Endothelial cell of umbilical vein (primary cell): ENCODE measurements at regions not wholly inside any gene's neighbourhood (a gene's known extent, or its start where the extent isn't known, plus 50 kb on each side); places are given as distances from the start of the nearest gene placed in this dataset.

ENCODE experiments used
- BruUV-seq: library from RNA; stranded (reverse); fragments of 400-500 nt; replicated peaks from 2 replicates; lab custom pipeline; 2021; lab: Mats Ljungman, UMichigan
- CTCF ChIA-PET: fragments of 300-600, 350-600 bp; sonication (Branson Sonifier 250); formaldehyde crosslinking; loops from one replicate; lab custom pipeline; 2021; ENCODE audit warnings: antibody characterized with exemption, inconsistent platforms; lab: Charles Lee
- POLR2A ChIA-PET: fragments of 300-600, 350-600 bp; sonication (Branson Sonifier 250); formaldehyde crosslinking; loops from one replicate; lab custom pipeline; 2021; ENCODE audit warnings: antibody characterized with exemption, inconsistent platforms; lab: Charles Lee
- DNase-seq: peaks from one replicate; pipeline ENCODE4 v3.0.0-alpha.2; 2011; ENCODE audit warnings: low read depth, low spot score
- FAIRE-seq: peaks from 2 replicates; lab custom pipeline; 2011; peaks lifted over from hg19 to GRCh38; lab: Jason Lieb, UNC
- H2AFZ ChIP-seq: 2 replicates; pipeline ENCODE4 v1.6.0; 2012; ENCODE audit warnings: low read depth, low read length, control low read depth, inconsistent platforms
- H3K27ac ChIP-seq: 2 replicates; pipeline ENCODE4 v1.5.1; 2011; ENCODE audit warnings: low read depth, mild to moderate bottlenecking, control low read depth, low read length, moderate library complexity; ENCODE audit not compliant: insufficient read depth
- H3K27me3 ChIP-seq, 2 experiments: 2 replicates each; pipeline versions ENCODE4 v1.6.0 to v1.6.1; 2011; ENCODE audit warnings: low read length in 2 of 2, mixed read lengths in 1 of 2; ENCODE audit not compliant: control insufficient read depth in 2 of 2, insufficient read depth in 2 of 2
- H3K36me3 ChIP-seq, 2 experiments: 2 replicates in 1 of 2; 3 replicates in 1 of 2; pipeline ENCODE4 v1.5.1; 2011; ENCODE audit warnings: low read length in 2 of 2, mild to moderate bottlenecking in 1 of 2, moderate library complexity in 1 of 2; ENCODE audit not compliant: control insufficient read depth in 2 of 2, insufficient read depth in 2 of 2; ENCODE audit errors: extremely low read depth in 1 of 2
- H3K4me1 ChIP-seq: 3 replicates; pipeline ENCODE4 v1.5.1; 2011; ENCODE audit warnings: mild to moderate bottlenecking, low read length; ENCODE audit not compliant: control insufficient read depth, insufficient read depth; ENCODE audit errors: extremely low read depth
- H3K4me2 ChIP-seq: 2 replicates; pipeline ENCODE4 v1.6.1; 2011; ENCODE audit warnings: low read length, control low read depth, mixed read lengths; ENCODE audit not compliant: insufficient read depth
- H3K4me3 ChIP-seq, 3 experiments: fragments of 200-600 bp in 1 of 3; sonication (generic), shearing (Covaris generic) in 1 of 3; replicated peaks in 1 of 3; 2 replicates each; pipeline ENCODE4 v1.5.1; 2011 to 2016; ENCODE audit warnings: control low read depth in 3 of 3, low read length in 3 of 3, mild to moderate bottlenecking in 2 of 3, inconsistent platforms in 1 of 3, low read depth in 1 of 3, moderate library complexity in 1 of 3; ENCODE audit not compliant: insufficient read depth in 1 of 3
- H3K79me2 ChIP-seq: 2 replicates; pipeline ENCODE4 v1.6.0; 2012; ENCODE audit warnings: low read length, inconsistent platforms; ENCODE audit not compliant: control insufficient read depth, insufficient read depth
- H3K9ac ChIP-seq: replicated peaks from 2 replicates; pipeline ENCODE3; 2011; ENCODE audit warnings: low read length, control low read depth; ENCODE audit not compliant: insufficient read depth; ENCODE audit errors: extremely low read depth
- H3K9me1 ChIP-seq: replicated peaks from 3 replicates; pipeline ENCODE4 v1.6.0; 2011; ENCODE audit warnings: mild to moderate bottlenecking, low read length; ENCODE audit not compliant: control insufficient read depth, insufficient read depth; ENCODE audit errors: extremely low read depth
- H3K9me3 ChIP-seq: replicated peaks from 2 replicates; pipeline ENCODE4 v1.5.1; 2012; ENCODE audit warnings: low read length, inconsistent platforms; ENCODE audit not compliant: control insufficient read depth, insufficient read depth
- H4K20me1 ChIP-seq: replicated peaks from 2 replicates; pipeline ENCODE3; 2011; ENCODE audit warnings: mild to moderate bottlenecking, low read length; ENCODE audit not compliant: control insufficient read depth, insufficient read depth; ENCODE audit errors: extremely low read depth
- CTCF ChIP-seq, 2 donors: IDR thresholded peaks; 1 replicate in 1 of 2; 2 replicates in 1 of 2; pipeline ENCODE4 v1.5.1; 2011; ENCODE audit warnings: low read length in 2 of 2, mild to moderate bottlenecking in 2 of 2, moderate library complexity in 2 of 2, control low read depth in 1 of 2, inconsistent platforms in 1 of 2, low read depth in 1 of 2; ENCODE audit not compliant: insufficient read depth in 1 of 2; ENCODE audit errors: extremely low read depth in 1 of 2
- GATA2 ChIP-seq: IDR thresholded peaks from 2 replicates; pipeline ENCODE4 v1.7.0; 2011; ENCODE audit warnings: low read depth, mild to moderate bottlenecking, moderate library complexity, mixed read lengths, low read length; ENCODE audit not compliant: insufficient read length, insufficient read depth
- JUN ChIP-seq: IDR thresholded peaks from 2 replicates; pipeline ENCODE4 v1.6.1; 2011; ENCODE audit warnings: borderline replicate concordance, low read depth; ENCODE audit not compliant: insufficient read length, insufficient read depth
- MAX ChIP-seq: IDR thresholded peaks from 2 replicates; pipeline ENCODE4 v1.6.1; 2011; ENCODE audit not compliant: insufficient read depth, insufficient read length
- MYC ChIP-seq: IDR thresholded peaks from one replicate; pipeline ENCODE4 v1.6.1; 2011; ENCODE audit warnings: mild to moderate bottlenecking, low read depth, low read length
- dilution Hi-C: fragments of 300-500 bp; cut with MboI; formaldehyde crosslinking; loops from one replicate; pipeline ENCODE4 v1.15.0; 2019; ENCODE audit warnings: low sequenced_read_pairs; ENCODE audit not compliant: extremely low pct_ligation_motif_present
- intact Hi-C: fragments of 100-400 bp; cut with micrococcal nuclease; formaldehyde crosslinking; loops from one replicate; pipeline ENCODE4 v1.10.0; 2022

- Histone ChIP-seq H2AFZ (no peak overlapping the region), H3K27ac (peak overlapping the region; percentile 36), H3K9ac (peak overlapping the region; percentile 11), H3K9me3 (no peaks in the 10 kb centered on the region), H3K36me3 (no peaks in the 10 kb centered on the region), H4K20me1 (no peaks in the 10 kb centered on the region), H3K4me3 (no peak overlapping the region), H3K4me2 (no peak overlapping the region), H3K9me1 (no peaks in the 10 kb centered on the region), H3K4me1 (peaks cover 8% of the 10 kb centered on the region), H3K27me3 (no peaks in the 10 kb centered on the region), H3K79me2 (no peaks in the 10 kb centered on the region)
- no TSS peak for BruUV-seq
- TF ChIP-seq CTCF (IDR thresholded peaks at IDR 0.05; ENCODE audit: extremely low read depth in 1 of 2, insufficient read depth in 1 of 2, low read depth in 1 of 2, low read length in 2 of 2) (no peak), GATA2 (peak; percentile 52), JUN (peak; percentile 44)
- dilution Hi-C loops, result no loop called here
- ChIA-PET CTCF (no interaction called here), POLR2A (no interaction called here)
- FAIRE-seq (no peak), DNase-seq (peak; percentile 2)
- intact Hi-C loops, result no loop called here
These were observed 1343.5 kb downstream of the SUCLG1 start for GRCh38 chr2:83115606-83116005.

GRCh38 chr2:83115155-83115554 is 1343.9 kb downstream of the SUCLG1 start:
- no peaks in the 10 kb centered on the region for H3K9me3 ChIP-seq
- dilution Hi-C loops, result no loop called here
- no peak overlapping the region for H3K4me2 ChIP-seq
- no peak overlapping the region for H3K9ac ChIP-seq
- no peaks in the 10 kb centered on the region for H3K36me3 ChIP-seq
- ChIA-PET POLR2A (no interaction called here), CTCF (no interaction called here)
- H2AFZ ChIP-seq, result no peak overlapping the region
- H3K79me2 ChIP-seq, result no peaks in the 10 kb centered on the region
- H3K9me1 ChIP-seq, result no peaks in the 10 kb centered on the region
- no TSS peak for BruUV-seq
- TF ChIP-seq MAX (no peak), GATA2 (no peak), JUN (no peak), MYC (no peak)
- no peak overlapping the region for H3K4me3 ChIP-seq
- DNase-seq (no peak), FAIRE-seq (no peak)
- H3K4me1 ChIP-seq, result peaks cover 8% of the 10 kb centered on the region
- no peaks in the 10 kb centered on the region for H3K27me3 ChIP-seq
- intact Hi-C loops, result no loop called here
- H4K20me1 ChIP-seq, result no peaks in the 10 kb centered on the region
- H3K27ac ChIP-seq, result no peak overlapping the region
